ENCODE measurements at regions not wholly inside any gene's neighbourhood (a gene's known extent, or its start where the extent isn't known, plus 50 kb on each side); places are given as distances from the start of the nearest gene placed in this dataset.

GRCh38 chr6:133632206-133632605, 256.7 kb upstream of the TCF21 start:
- Histone ChIP-seq H3K9me3 (ENCODE audit: control insufficient read depth in 2 of 2, low read length in 2 of 2) (no peaks in the 10 kb centered on the region), H3K27me3 (ENCODE audit: control insufficient read depth, insufficient read depth, low read length) (no peaks in the 10 kb centered on the region), H3K4me1 (ENCODE audit: control insufficient read depth, insufficient read depth, low read length, poor library complexity, severe bottlenecking) (no peaks in the 10 kb centered on the region), H3K27ac (ENCODE audit: insufficient read depth, low read length, poor library complexity, severe bottlenecking) (no peak overlapping the region), H3K4me3 (ENCODE audit: low read depth, low read length) (no peak overlapping the region), H3K36me3 (ENCODE audit: control insufficient read depth, insufficient read depth, low read length) (no peaks in the 10 kb centered on the region)
- Mint-ChIP-seq H3K27ac (no peak overlapping the region), H3K36me3 (no peaks in the 10 kb centered on the region), H3K4me1 (no peaks in the 10 kb centered on the region), H3K27me3 (no peaks in the 10 kb centered on the region), H3K9me3 (peaks cover 0 to 2% (median 0%) of the 10 kb centered on the region in 7 donors), H3K4me3 (no peak overlapping the region)
- DNase-seq: no peak
- no peak for ATAC-seq (ENCODE audit: low read depth in 2 of 2)

- Histone ChIP-seq H3K4me1 (ENCODE audit: control insufficient read depth, insufficient read depth, low read length, poor library complexity, severe bottlenecking) (no peaks in the 10 kb centered on the region), H3K4me3 (ENCODE audit: low read depth, low read length) (no peak overlapping the region), H3K36me3 (ENCODE audit: control insufficient read depth, insufficient read depth, low read length) (no peaks in the 10 kb centered on the region), H3K9me3 (ENCODE audit: control insufficient read depth in 2 of 2, low read length in 2 of 2) (no peaks in the 10 kb centered on the region), H3K27me3 (ENCODE audit: control insufficient read depth, insufficient read depth, low read length) (no peaks in the 10 kb centered on the region), H3K27ac (ENCODE audit: insufficient read depth, low read length, poor library complexity, severe bottlenecking) (no peak overlapping the region)
- no peaks in the 10 kb centered on the region for H3K4me1 Mint-ChIP-seq
- no peak overlapping the region for H3K4me3 Mint-ChIP-seq
- peaks cover 0 to 2% (median 0%) of the 10 kb centered on the region in 7 donors for H3K9me3 Mint-ChIP-seq
- ATAC-seq (ENCODE audit: low read depth in 2 of 2) (no peak), DNase-seq (no peak)
- no peaks in the 10 kb centered on the region for H3K36me3 Mint-ChIP-seq
- H3K27me3 Mint-ChIP-seq: no peaks in the 10 kb centered on the region
- no peak overlapping the region for H3K27ac Mint-ChIP-seq
These were observed 256.0 kb upstream of the TCF21 start for GRCh38 chr6:133632906-133633305.

- H3K9me3 ChIP-seq (ENCODE audit: control insufficient read depth in 2 of 2, low read length in 2 of 2): no peaks in the 10 kb centered on the region
- Mint-ChIP-seq H3K4me1 (no peaks in the 10 kb centered on the region), H3K27ac (no peak overlapping the region), H3K4me3 (no peak overlapping the region), H3K9me3 (peaks cover 0 to 5% (median 0%) of the 10 kb centered on the region in 7 donors), H3K27me3 (no peaks in the 10 kb centered on the region), H3K36me3 (no peaks in the 10 kb centered on the region)
- no peak for DNase-seq
- ATAC-seq (ENCODE audit: low read depth in 2 of 2): no peak
- no peaks in the 10 kb centered on the region for H3K36me3 ChIP-seq (ENCODE audit: control insufficient read depth, insufficient read depth, low read length)
- no peaks in the 10 kb centered on the region for H3K27me3 ChIP-seq (ENCODE audit: control insufficient read depth, insufficient read depth, low read length)
- H3K4me3 ChIP-seq (ENCODE audit: low read depth, low read length): no peak overlapping the region
- H3K4me1 ChIP-seq (ENCODE audit: control insufficient read depth, insufficient read depth, low read length, poor library complexity, severe bottlenecking): no peaks in the 10 kb centered on the region
- H3K27ac ChIP-seq (ENCODE audit: insufficient read depth, low read length, poor library complexity, severe bottlenecking): no peak overlapping the region
These were observed 254.4 kb upstream of the TCF21 start for GRCh38 chr6:133634474-133634873.

GRCh38 chr6:133635447-133635846, 253.5 kb upstream of the TCF21 start:
- H3K4me1 Mint-ChIP-seq: no peaks in the 10 kb centered on the region
- no peak for DNase-seq
- no peak overlapping the region for H3K4me3 Mint-ChIP-seq
- Histone ChIP-seq H3K4me3 (ENCODE audit: low read depth, low read length) (no peak overlapping the region), H3K27ac (ENCODE audit: insufficient read depth, low read length, poor library complexity, severe bottlenecking) (no peak overlapping the region), H3K4me1 (ENCODE audit: control insufficient read depth, insufficient read depth, low read length, poor library complexity, severe bottlenecking) (no peaks in the 10 kb centered on the region), H3K36me3 (ENCODE audit: control insufficient read depth, insufficient read depth, low read length) (no peaks in the 10 kb centered on the region), H3K9me3 (ENCODE audit: control insufficient read depth in 2 of 2, low read length in 2 of 2) (no peaks in the 10 kb centered on the region), H3K27me3 (ENCODE audit: control insufficient read depth, insufficient read depth, low read length) (no peaks in the 10 kb centered on the region)
- H3K9me3 Mint-ChIP-seq: peaks cover 0 to 5% (median 0%) of the 10 kb centered on the region in 7 donors
- no peak overlapping the region for H3K27ac Mint-ChIP-seq
- no peaks in the 10 kb centered on the region for H3K36me3 Mint-ChIP-seq
- H3K27me3 Mint-ChIP-seq: no peaks in the 10 kb centered on the region
- ATAC-seq (ENCODE audit: low read depth in 2 of 2): no peak

GRCh38 chr6:133637436-133637835, 251.5 kb upstream of the TCF21 start:
- Mint-ChIP-seq H3K27ac (no peak overlapping the region), H3K4me1 (no peaks in the 10 kb centered on the region), H3K27me3 (no peaks in the 10 kb centered on the region), H3K4me3 (no peak overlapping the region), H3K9me3 (peaks cover 0 to 5% (median 0%) of the 10 kb centered on the region in 7 donors), H3K36me3 (no peaks in the 10 kb centered on the region)
- Histone ChIP-seq H3K27ac (ENCODE audit: insufficient read depth, low read length, poor library complexity, severe bottlenecking) (no peak overlapping the region), H3K36me3 (ENCODE audit: control insufficient read depth, insufficient read depth, low read length) (no peaks in the 10 kb centered on the region), H3K27me3 (ENCODE audit: control insufficient read depth, insufficient read depth, low read length) (no peaks in the 10 kb centered on the region), H3K4me3 (ENCODE audit: low read depth, low read length) (no peak overlapping the region), H3K9me3 (ENCODE audit: control insufficient read depth in 2 of 2, low read length in 2 of 2) (no peaks in the 10 kb centered on the region), H3K4me1 (ENCODE audit: control insufficient read depth, insufficient read depth, low read length, poor library complexity, severe bottlenecking) (no peaks in the 10 kb centered on the region)
- no peak for DNase-seq
- ATAC-seq (ENCODE audit: low read depth in 2 of 2): no peak

GRCh38 chr6:133637874-133638273, 251.0 kb upstream of the TCF21 start:
- ATAC-seq (ENCODE audit: low read depth in 2 of 2) (no peak), DNase-seq (no peak)
- Mint-ChIP-seq H3K36me3 (no peaks in the 10 kb centered on the region), H3K9me3 (peaks cover 0 to 5% (median 0%) of the 10 kb centered on the region in 7 donors), H3K27me3 (no peaks in the 10 kb centered on the region), H3K27ac (no peak overlapping the region), H3K4me3 (no peak overlapping the region), H3K4me1 (no peaks in the 10 kb centered on the region)
- H3K9me3 ChIP-seq (ENCODE audit: control insufficient read depth in 2 of 2, low read length in 2 of 2): no peaks in the 10 kb centered on the region
- H3K36me3 ChIP-seq (ENCODE audit: control insufficient read depth, insufficient read depth, low read length): no peaks in the 10 kb centered on the region
- no peak overlapping the region for H3K27ac ChIP-seq (ENCODE audit: insufficient read depth, low read length, poor library complexity, severe bottlenecking)
- H3K4me1 ChIP-seq (ENCODE audit: control insufficient read depth, insufficient read depth, low read length, poor library complexity, severe bottlenecking): no peaks in the 10 kb centered on the region
- H3K4me3 ChIP-seq (ENCODE audit: low read depth, low read length): no peak overlapping the region
- no peaks in the 10 kb centered on the region for H3K27me3 ChIP-seq (ENCODE audit: control insufficient read depth, insufficient read depth, low read length)

- no peaks in the 10 kb centered on the region for H3K4me1 ChIP-seq (ENCODE audit: control insufficient read depth, insufficient read depth, low read length, poor library complexity, severe bottlenecking)
- no peaks in the 10 kb centered on the region for H3K36me3 ChIP-seq (ENCODE audit: control insufficient read depth, insufficient read depth, low read length)
- DNase-seq (no peak), ATAC-seq (ENCODE audit: low read depth in 2 of 2) (no peak)
- no peaks in the 10 kb centered on the region for H3K27me3 ChIP-seq (ENCODE audit: control insufficient read depth, insufficient read depth, low read length)
- no peak overlapping the region for H3K4me3 ChIP-seq (ENCODE audit: low read depth, low read length)
- Mint-ChIP-seq H3K9me3 (peaks cover 0 to 5% (median 0%) of the 10 kb centered on the region in 7 donors), H3K27me3 (no peaks in the 10 kb centered on the region), H3K4me3 (no peak overlapping the region), H3K27ac (no peak overlapping the region), H3K36me3 (no peaks in the 10 kb centered on the region), H3K4me1 (no peaks in the 10 kb centered on the region)
- no peak overlapping the region for H3K27ac ChIP-seq (ENCODE audit: insufficient read depth, low read length, poor library complexity, severe bottlenecking)
- H3K9me3 ChIP-seq (ENCODE audit: control insufficient read depth in 2 of 2, low read length in 2 of 2): no peaks in the 10 kb centered on the region
These were observed 247.8 kb upstream of the TCF21 start for GRCh38 chr6:133641104-133641503.

GRCh38 chr6:133644548-133644891, 244.4 kb upstream of the TCF21 start:
- Mint-ChIP-seq H3K4me1 (no peaks in the 10 kb centered on the region), H3K9me3 (peaks cover 0 to 5% (median 0%) of the 10 kb centered on the region in 7 donors), H3K27ac (no peak overlapping the region), H3K27me3 (no peaks in the 10 kb centered on the region), H3K36me3 (no peaks in the 10 kb centered on the region), H3K4me3 (no peak overlapping the region)
- Histone ChIP-seq H3K9me3 (ENCODE audit: control insufficient read depth in 2 of 2, low read length in 2 of 2) (no peaks in the 10 kb centered on the region), H3K4me3 (ENCODE audit: low read depth, low read length) (no peak overlapping the region), H3K4me1 (ENCODE audit: control insufficient read depth, insufficient read depth, low read length, poor library complexity, severe bottlenecking) (no peaks in the 10 kb centered on the region), H3K27ac (ENCODE audit: insufficient read depth, low read length, poor library complexity, severe bottlenecking) (no peak overlapping the region), H3K36me3 (ENCODE audit: control insufficient read depth, insufficient read depth, low read length) (no peaks in the 10 kb centered on the region), H3K27me3 (ENCODE audit: control insufficient read depth, insufficient read depth, low read length) (no peaks in the 10 kb centered on the region)
- no peak for ATAC-seq (ENCODE audit: low read depth in 2 of 2)
- no peak for DNase-seq
